HepG2 (cell line): ENCODE measurements at regions not wholly inside any gene's neighbourhood (a gene's known extent, or its start where the extent isn't known, plus 50 kb on each side); places are given as distances from the start of the nearest gene placed in this dataset.

Experiments used
- ATAC-seq: fragments of 200-7000 bp; cut with Tn5 transposase; 3 replicates; pipeline ENCODE4 v1.9.1; 2020; ENCODE audit warnings: mild to moderate bottlenecking, moderate library complexity
- BruUV-seq: library from RNA; stranded (reverse); fragments of 400-500 nt; replicated peaks from 2 replicates; lab custom pipeline; 2021; lab: Mats Ljungman, UMichigan
- CTCF ChIA-PET: fragments of 300-600 bp; formaldehyde crosslinking; extraction: SDS; loops from one replicate; lab custom pipeline; 2021; ENCODE audit warnings: low total read pairs, inconsistent platforms, low intra/inter-chr PET ratio; lab: Yijun Ruan, JAX
- POLR2A ChIA-PET: fragments of 350-600 bp; sonication (Branson Sonifier 250); formaldehyde crosslinking; loops from one replicate; lab custom pipeline; 2020; ENCODE audit warnings: antibody characterized with exemption, inconsistent platforms; lab: Yijun Ruan, JAX
- DNase-seq: peaks from one replicate; pipeline ENCODE4 v3.0.0-alpha.2; 2015; ENCODE audit warnings: low spot score
- FAIRE-seq: peaks from 3 replicates; lab custom pipeline; 2011; peaks lifted over from hg19 to GRCh38; lab: Jason Lieb, UNC
- H2AFZ ChIP-seq: one replicate; pipeline ENCODE4 v1.6.1; 2011; ENCODE audit warnings: low read length, inconsistent platforms
- H3K27ac ChIP-seq: fragments of 300-600 bp; 3 replicates; pipeline ENCODE4 v1.8.0; 2011; ENCODE audit warnings: mixed run types, mild to moderate bottlenecking, mixed read lengths, low read length, inconsistent platforms; ENCODE audit not compliant: insufficient read depth; ENCODE audit errors: extremely low read length
- H3K27me3 ChIP-seq, 2 experiments: fragments of 200-600 bp in 1 of 2; 2 replicates in 1 of 2; 3 replicates in 1 of 2; pipeline versions ENCODE4 v1.6.0 to v1.8.0; 2011; ENCODE audit warnings: low read length in 2 of 2, mild to moderate bottlenecking in 2 of 2, moderate library complexity in 2 of 2, inconsistent platforms in 1 of 2; ENCODE audit not compliant: insufficient read depth in 2 of 2, control insufficient read depth in 1 of 2
- H3K36me3 ChIP-seq, 2 experiments: fragments of 200-600 bp in 1 of 2; replicated peaks in 1 of 2; 2 replicates in 1 of 2; 3 replicates in 1 of 2; pipeline versions ENCODE4 v1.5.1 to v1.8.0; 2011; ENCODE audit warnings: low read length in 2 of 2, inconsistent platforms in 1 of 2; ENCODE audit not compliant: insufficient read depth in 2 of 2, control insufficient read depth in 1 of 2
- H3K4me1 ChIP-seq: 2 replicates; pipeline ENCODE4 v1.5.1; 2012; ENCODE audit warnings: low read length, inconsistent platforms; ENCODE audit not compliant: insufficient read depth
- H3K4me2 ChIP-seq: 2 replicates; pipeline ENCODE4 v1.6.0; 2011; ENCODE audit warnings: low read depth, low read length, inconsistent platforms
- H3K4me3 ChIP-seq, 3 experiments: fragments of 200-600 bp in 1 of 3; sonication (generic), shearing (Covaris generic) in 1 of 3; replicated peaks in 1 of 3; 2 replicates each; pipeline ENCODE4 v1.5.1; 2011 to 2016; ENCODE audit warnings: low read length in 3 of 3, inconsistent platforms in 2 of 3, low read depth in 2 of 3, mild to moderate bottlenecking in 2 of 3, control low read depth in 1 of 3, mixed read lengths in 1 of 3; ENCODE audit not compliant: insufficient read depth in 1 of 3
- H3K79me2 ChIP-seq: one replicate; pipeline ENCODE4 v1.6.1; 2011; ENCODE audit warnings: low read length, inconsistent platforms; ENCODE audit not compliant: insufficient read depth
- H3K9ac ChIP-seq: 2 replicates; pipeline ENCODE4 v1.6.0; 2011; ENCODE audit warnings: mild to moderate bottlenecking, low read depth, low read length, inconsistent platforms; ENCODE audit not compliant: insufficient read depth
- H3K9me3 ChIP-seq: 2 replicates; pipeline ENCODE4 v1.5.1; 2012; ENCODE audit warnings: mild to moderate bottlenecking, low read length
- H4K20me1 ChIP-seq: 2 replicates; pipeline ENCODE4 v1.6.0; 2011; ENCODE audit warnings: inconsistent platforms, mild to moderate bottlenecking, low read length, moderate library complexity; ENCODE audit not compliant: insufficient read depth
- HNF1B ChIP-seq: sonication (generic); formaldehyde crosslinking; IDR thresholded peaks from 2 replicates; pipeline ENCODE4 v1.5.1; 2020; ENCODE audit warnings: mild to moderate bottlenecking, moderate library complexity, missing genetic modification reagents
- MED8 ChIP-seq: sonication (generic); formaldehyde crosslinking; IDR thresholded peaks from 2 replicates; pipeline ENCODE4 v1.8.1; 2023; ENCODE audit warnings: mild to moderate bottlenecking, missing genetic modification reagents; ENCODE audit not compliant: insufficient replicate concordance
- TERF1 ChIP-seq: sonication (generic); formaldehyde crosslinking; IDR thresholded peaks from 2 replicates; pipeline ENCODE4 v1.8.0; 2022; ENCODE audit warnings: mild to moderate bottlenecking, missing genetic modification reagents, moderate library complexity
- THAP11 ChIP-seq: IDR thresholded peaks from 2 replicates; pipeline ENCODE4 v1.6.1; 2016; ENCODE audit warnings: missing biosample characterization, missing genetic modification reagents
- ZNF230 ChIP-seq: sonication (generic); formaldehyde crosslinking; IDR thresholded peaks from 2 replicates; pipeline ENCODE4 v1.4.0; 2020; ENCODE audit warnings: mild to moderate bottlenecking, missing genetic modification reagents
- ZNF33A ChIP-seq: sonication (generic); formaldehyde crosslinking; IDR thresholded peaks from 2 replicates; pipeline ENCODE4 v1.5.1; 2020; ENCODE audit warnings: missing genetic modification reagents, mild to moderate bottlenecking, moderate library complexity, borderline replicate concordance
- ZNF737 ChIP-seq: sonication (generic); formaldehyde crosslinking; IDR thresholded peaks from 2 replicates; pipeline ENCODE4 v1.5.0; 2020; ENCODE audit warnings: missing genetic modification reagents, mild to moderate bottlenecking, borderline replicate concordance
- WGBS: methylation state at CpG from one replicate; pipeline ENCODE4 v1.1.6; 2017; ENCODE audit warnings: low lambda C conversion rate; 5-methylcytosine and 5-hydroxymethylcytosine counted together
- in situ Hi-C: cut with HindIII; loops from 2 replicates; pipeline ENCODE4 v1.10.0; 2017; ENCODE audit warnings: low pct_unique_long_range_greater_than_20kb; ENCODE audit not compliant: extremely low pct_ligation_motif_present
- intact Hi-C: fragments of 100-400 bp; cut with micrococcal nuclease; formaldehyde crosslinking; loops from one replicate; pipeline ENCODE4 v1.10.0; 2022; ENCODE audit not compliant: unreplicated experiment

DNA sequence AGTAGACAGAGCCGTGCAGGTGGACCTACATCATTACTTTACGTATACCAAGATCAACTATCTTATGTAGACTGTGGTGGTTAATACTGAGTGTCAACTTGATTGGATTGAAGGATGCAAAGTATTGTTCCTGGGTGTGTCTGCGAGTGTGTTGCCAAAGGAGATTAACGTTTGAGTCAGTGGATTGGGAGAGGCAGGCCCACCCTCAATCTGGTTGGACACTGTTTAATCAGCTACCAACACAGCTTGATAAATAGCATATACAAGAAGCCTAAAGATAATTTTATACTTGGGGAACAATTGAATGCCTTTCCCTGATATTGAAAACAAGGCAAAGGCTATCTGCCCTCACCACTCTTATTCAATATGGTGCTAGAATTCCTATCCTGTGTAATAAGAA is 604.2 kb upstream of the ZEB2 start:
- Histone ChIP-seq H3K4me3 (no peak overlapping the region), H2AFZ (no peak overlapping the region), H3K4me2 (no peak overlapping the region), H3K9me3 (no peaks in the 10 kb centered on the region), H3K27ac (no peak overlapping the region), H3K27me3 (no peaks in the 10 kb centered on the region), H4K20me1 (no peaks in the 10 kb centered on the region), H3K79me2 (no peaks in the 10 kb centered on the region), H3K36me3 (no peaks in the 10 kb centered on the region), H3K4me1 (no peaks in the 10 kb centered on the region), H3K9ac (no peak overlapping the region)
- intact Hi-C loops, result no loop called here
- in situ Hi-C loops, result no loop called here
- ATAC-seq (no peak), DNase-seq (no peak), FAIRE-seq (no peak)
- CTCF ChIA-PET, result no interaction called here
- 16% methylated on average over 4 of the region's 4 CpGs for WGBS
- POLR2A ChIA-PET, result no interaction called here
- no TSS peak for BruUV-seq
- no peak for TF ChIP-seq ZNF230 (CRISPR knock-in tag)
- no peak for TF ChIP-seq MED8
- TF ChIP-seq TERF1 (CRISPR knock-in tag), result no peak
- no peak for TF ChIP-seq HNF1B
- TF ChIP-seq ZNF33A (CRISPR knock-in tag), result no peak
- TF ChIP-seq ZNF737 (CRISPR knock-in tag), result no peak
- TF ChIP-seq THAP11 (CRISPR knock-in tag), result no peak
